Neural cell (in vitro differentiated cells): ENCODE measurements at regions not wholly inside any gene's neighbourhood (a gene's known extent, or its start where the extent isn't known, plus 50 kb on each side); places are given as distances from the start of the nearest gene placed in this dataset.

Experiments used
- H2AFZ ChIP-seq: fragments of 200-600, 300-800 bp; sonication (generic), shearing (Covaris generic); 2 replicates; pipeline ENCODE4 v1.6.0; 2014; ENCODE audit warnings: low read depth, mild to moderate bottlenecking, antibody characterized with exemption, low read length, moderate library complexity
- H3F3A ChIP-seq: fragments of 200-600 bp; shearing (Covaris generic); 2 replicates; pipeline ENCODE4 v1.6.1; 2016; ENCODE audit warnings: mild to moderate bottlenecking, moderate library complexity, mixed read lengths, antibody characterized with exemption, low read length; ENCODE audit not compliant: insufficient read depth, poor library complexity, severe bottlenecking
- H3K27ac ChIP-seq: fragments of 200-600, 300-800 bp; sonication (generic), shearing (Covaris generic); 2 replicates; pipeline ENCODE4 v1.5.1; 2014; ENCODE audit warnings: mild to moderate bottlenecking, low read length, moderate library complexity
- H3K27me3 ChIP-seq: fragments of 300-800, 200-600 bp; sonication (generic), shearing (Covaris generic); 2 replicates; pipeline ENCODE4 v1.6.0; 2014; ENCODE audit warnings: mild to moderate bottlenecking, low read depth, low read length, moderate library complexity; ENCODE audit not compliant: insufficient read depth
- H3K36me3 ChIP-seq: fragments of 300-800, 200-600 bp; sonication (generic), shearing (Covaris generic); 2 replicates; pipeline ENCODE4 v1.5.1; 2014; ENCODE audit warnings: mild to moderate bottlenecking, antibody characterized with exemption, low read length, moderate library complexity; ENCODE audit not compliant: insufficient read depth
- H3K4me2 ChIP-seq: fragments of 300-800, 200-600 bp; sonication (generic), shearing (Covaris generic); 2 replicates; pipeline ENCODE4 v1.6.0; 2014; ENCODE audit warnings: mild to moderate bottlenecking, low read length
- H3K4me3 ChIP-seq: fragments of 300-800, 200-600 bp; sonication (generic), shearing (Covaris generic); 2 replicates; pipeline ENCODE4 v1.5.1; 2014; ENCODE audit warnings: mild to moderate bottlenecking, low read length, moderate library complexity
- H3K79me2 ChIP-seq: fragments of 200-600 bp; shearing (Covaris generic); replicated peaks from 2 replicates; pipeline ENCODE4 v1.6.0; 2014; ENCODE audit warnings: mild to moderate bottlenecking, low read length, moderate library complexity; ENCODE audit not compliant: insufficient read depth
- H3K9ac ChIP-seq: fragments of 300-800, 200-600 bp; sonication (generic), shearing (Covaris generic); 2 replicates; pipeline ENCODE4 v1.6.1; 2016; ENCODE audit warnings: mild to moderate bottlenecking, low read length, mixed read lengths
- H3K9me2 ChIP-seq: fragments of 200-600 bp; shearing (Covaris generic); 2 replicates; pipeline ENCODE4 v1.6.1; 2016; ENCODE audit warnings: mild to moderate bottlenecking, low read length, mixed read lengths; ENCODE audit not compliant: insufficient read depth
- H3K9me3 ChIP-seq: fragments of 200-600, 300-800 bp; sonication (generic), shearing (Covaris generic); 2 replicates; pipeline ENCODE4 v1.6.1; 2016; ENCODE audit warnings: mild to moderate bottlenecking, mixed run types, low read length, moderate library complexity, mixed read lengths
- H4K20me1 ChIP-seq: fragments of 200-600 bp; shearing (Covaris generic); 2 replicates; pipeline ENCODE4 v1.6.1; 2016; ENCODE audit warnings: mild to moderate bottlenecking, mixed run types; ENCODE audit not compliant: insufficient read depth
- EP300 ChIP-seq: fragments of 450-650 bp; conservative IDR thresholded peaks from 2 replicates; pipeline ENCODE4 v1.6.1; 2014; ENCODE audit warnings: antibody characterized with exemption, mild to moderate bottlenecking, moderate library complexity; ENCODE audit not compliant: poor library complexity, severe bottlenecking
- EZH2 ChIP-seq: fragments of 200-600, 300-800 bp; shearing (Covaris generic), sonication (generic); IDR thresholded peaks from 2 replicates; pipeline ENCODE4 v1.6.1; 2014; ENCODE audit warnings: antibody characterized with exemption, low read length, borderline replicate concordance, mild to moderate bottlenecking; ENCODE audit not compliant: insufficient read depth, poor library complexity, severe bottlenecking
- MXI1 ChIP-seq: fragments of 450-650 bp; conservative IDR thresholded peaks from 2 replicates; pipeline ENCODE4 v1.6.1; 2014; ENCODE audit warnings: antibody characterized with exemption, mild to moderate bottlenecking; ENCODE audit not compliant: poor library complexity, severe bottlenecking
- POLR2AphosphoS5 ChIP-seq: IDR thresholded peaks from 2 replicates; pipeline ENCODE4 v1.6.1; 2012
- RAD21 ChIP-seq: fragments of 450-650 bp; conservative IDR thresholded peaks from 2 replicates; pipeline ENCODE4 v1.6.1; 2014; ENCODE audit warnings: antibody characterized with exemption, mild to moderate bottlenecking, moderate library complexity
- SMC3 ChIP-seq: fragments of 450-650 bp; conservative IDR thresholded peaks from 2 replicates; pipeline ENCODE4 v1.6.1; 2014; ENCODE audit warnings: antibody characterized with exemption, mild to moderate bottlenecking, moderate library complexity; ENCODE audit not compliant: poor library complexity
- TAF1 ChIP-seq: IDR thresholded peaks from 2 replicates; pipeline ENCODE4 v1.6.1; 2012; ENCODE audit warnings: low read depth
- TF ChIP-seq, protein P1 (sequence below): IDR thresholded peaks from 2 replicates; pipeline ENCODE4 v1.6.1; 2012; ENCODE audit warnings: borderline replicate concordance
- TF ChIP-seq, protein P2 (sequence below): fragments of 450-650 bp; IDR thresholded peaks from 2 replicates; pipeline ENCODE4 v1.5.1; 2014; ENCODE audit warnings: antibody characterized with exemption, mild to moderate bottlenecking, moderate library complexity; ENCODE audit not compliant: poor library complexity, severe bottlenecking

DNA sequence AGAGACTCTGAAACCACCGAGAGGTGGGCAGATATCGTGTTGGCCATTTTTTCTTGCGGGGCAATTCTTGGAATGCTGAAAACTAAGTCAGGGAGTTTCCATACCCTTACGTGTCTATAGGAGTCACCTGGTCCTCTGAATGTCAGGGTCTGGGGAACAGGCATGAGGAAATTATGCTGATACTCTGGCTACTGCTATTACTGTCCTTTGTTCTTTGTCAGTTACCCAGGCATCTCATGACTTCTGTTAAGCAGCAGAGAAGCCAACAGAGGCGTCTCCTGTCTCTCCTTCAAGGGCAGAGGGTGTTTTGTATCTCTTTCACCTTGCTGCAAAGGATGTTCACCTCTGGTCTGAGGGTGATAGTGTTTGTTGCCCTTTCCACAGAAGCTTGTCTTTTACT, 559.5 kb upstream of the CCDC54 start:
- H2AFZ ChIP-seq: no peak overlapping the region
- TF ChIP-seq TAF1: no peak
- no peak for TF ChIP-seq RAD21
- TF ChIP-seq, protein P1, sequence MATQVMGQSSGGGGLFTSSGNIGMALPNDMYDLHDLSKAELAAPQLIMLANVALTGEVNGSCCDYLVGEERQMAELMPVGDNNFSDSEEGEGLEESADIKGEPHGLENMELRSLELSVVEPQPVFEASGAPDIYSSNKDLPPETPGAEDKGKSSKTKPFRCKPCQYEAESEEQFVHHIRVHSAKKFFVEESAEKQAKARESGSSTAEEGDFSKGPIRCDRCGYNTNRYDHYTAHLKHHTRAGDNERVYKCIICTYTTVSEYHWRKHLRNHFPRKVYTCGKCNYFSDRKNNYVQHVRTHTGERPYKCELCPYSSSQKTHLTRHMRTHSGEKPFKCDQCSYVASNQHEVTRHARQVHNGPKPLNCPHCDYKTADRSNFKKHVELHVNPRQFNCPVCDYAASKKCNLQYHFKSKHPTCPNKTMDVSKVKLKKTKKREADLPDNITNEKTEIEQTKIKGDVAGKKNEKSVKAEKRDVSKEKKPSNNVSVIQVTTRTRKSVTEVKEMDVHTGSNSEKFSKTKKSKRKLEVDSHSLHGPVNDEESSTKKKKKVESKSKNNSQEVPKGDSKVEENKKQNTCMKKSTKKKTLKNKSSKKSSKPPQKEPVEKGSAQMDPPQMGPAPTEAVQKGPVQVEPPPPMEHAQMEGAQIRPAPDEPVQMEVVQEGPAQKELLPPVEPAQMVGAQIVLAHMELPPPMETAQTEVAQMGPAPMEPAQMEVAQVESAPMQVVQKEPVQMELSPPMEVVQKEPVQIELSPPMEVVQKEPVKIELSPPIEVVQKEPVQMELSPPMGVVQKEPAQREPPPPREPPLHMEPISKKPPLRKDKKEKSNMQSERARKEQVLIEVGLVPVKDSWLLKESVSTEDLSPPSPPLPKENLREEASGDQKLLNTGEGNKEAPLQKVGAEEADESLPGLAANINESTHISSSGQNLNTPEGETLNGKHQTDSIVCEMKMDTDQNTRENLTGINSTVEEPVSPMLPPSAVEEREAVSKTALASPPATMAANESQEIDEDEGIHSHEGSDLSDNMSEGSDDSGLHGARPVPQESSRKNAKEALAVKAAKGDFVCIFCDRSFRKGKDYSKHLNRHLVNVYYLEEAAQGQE: no peak
- TF ChIP-seq SMC3: no peak
- no peaks in the 10 kb centered on the region for H3K27me3 ChIP-seq
- no peaks in the 10 kb centered on the region for H3K79me2 ChIP-seq
- H3K36me3 ChIP-seq: no peaks in the 10 kb centered on the region
- H4K20me1 ChIP-seq: no peaks in the 10 kb centered on the region
- no peaks in the 10 kb centered on the region for H3K9me3 ChIP-seq
- no peaks in the 10 kb centered on the region for H3K9me2 ChIP-seq
- H3K4me2 ChIP-seq: no peak overlapping the region
- no peak overlapping the region for H3K9ac ChIP-seq
- no peak overlapping the region for H3K4me3 ChIP-seq
- no peak overlapping the region for H3K27ac ChIP-seq
- no peaks in the 10 kb centered on the region for H3F3A ChIP-seq

DNA sequence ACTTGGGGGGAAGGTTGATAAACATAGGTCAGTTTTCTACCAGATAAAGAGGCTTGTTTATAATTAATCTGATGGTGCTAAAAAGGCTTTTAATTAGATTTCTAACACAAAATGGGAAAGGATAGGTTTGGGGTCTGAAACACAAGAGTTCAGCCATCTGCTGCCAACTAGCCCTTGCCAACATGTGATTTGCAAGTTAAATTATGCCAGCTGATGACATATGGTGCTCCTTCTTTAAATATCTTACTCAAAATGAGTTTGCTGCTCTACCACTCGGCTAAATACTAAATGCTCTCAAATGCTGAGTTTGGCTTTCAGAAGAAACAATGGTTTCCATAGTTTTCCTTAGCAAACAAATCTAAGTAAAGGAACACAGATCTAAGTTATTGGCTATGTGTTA, 557.8 kb upstream of the CCDC54 start:
- no peaks in the 10 kb centered on the region for H3K27me3 ChIP-seq
- no peaks in the 10 kb centered on the region for H3K9me2 ChIP-seq
- TF ChIP-seq EP300: no peak
- no peak for TF ChIP-seq EZH2
- no peak for TF ChIP-seq RAD21
- no peak for TF ChIP-seq TAF1
- TF ChIP-seq, protein P1: no peak
- no peak for TF ChIP-seq MXI1
- TF ChIP-seq SMC3: no peak
- TF ChIP-seq, protein P2, sequence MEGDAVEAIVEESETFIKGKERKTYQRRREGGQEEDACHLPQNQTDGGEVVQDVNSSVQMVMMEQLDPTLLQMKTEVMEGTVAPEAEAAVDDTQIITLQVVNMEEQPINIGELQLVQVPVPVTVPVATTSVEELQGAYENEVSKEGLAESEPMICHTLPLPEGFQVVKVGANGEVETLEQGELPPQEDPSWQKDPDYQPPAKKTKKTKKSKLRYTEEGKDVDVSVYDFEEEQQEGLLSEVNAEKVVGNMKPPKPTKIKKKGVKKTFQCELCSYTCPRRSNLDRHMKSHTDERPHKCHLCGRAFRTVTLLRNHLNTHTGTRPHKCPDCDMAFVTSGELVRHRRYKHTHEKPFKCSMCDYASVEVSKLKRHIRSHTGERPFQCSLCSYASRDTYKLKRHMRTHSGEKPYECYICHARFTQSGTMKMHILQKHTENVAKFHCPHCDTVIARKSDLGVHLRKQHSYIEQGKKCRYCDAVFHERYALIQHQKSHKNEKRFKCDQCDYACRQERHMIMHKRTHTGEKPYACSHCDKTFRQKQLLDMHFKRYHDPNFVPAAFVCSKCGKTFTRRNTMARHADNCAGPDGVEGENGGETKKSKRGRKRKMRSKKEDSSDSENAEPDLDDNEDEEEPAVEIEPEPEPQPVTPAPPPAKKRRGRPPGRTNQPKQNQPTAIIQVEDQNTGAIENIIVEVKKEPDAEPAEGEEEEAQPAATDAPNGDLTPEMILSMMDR: no peak
- TF ChIP-seq POLR2AphosphoS5: no peak
- H2AFZ ChIP-seq: no peak overlapping the region
- no peaks in the 10 kb centered on the region for H4K20me1 ChIP-seq
- no peaks in the 10 kb centered on the region for H3K36me3 ChIP-seq
- no peaks in the 10 kb centered on the region for H3K9me3 ChIP-seq
- H3K79me2 ChIP-seq: no peaks in the 10 kb centered on the region
- no peak overlapping the region for H3K4me3 ChIP-seq
- no peak overlapping the region for H3K27ac ChIP-seq
- no peak overlapping the region for H3K9ac ChIP-seq
- no peak overlapping the region for H3K4me2 ChIP-seq
- H3F3A ChIP-seq: no peaks in the 10 kb centered on the region
